ENCODE measurements at regions not wholly inside any gene's neighbourhood (a gene's known extent, or its start where the extent isn't known, plus 50 kb on each side); places are given as distances from the start of the nearest gene placed in this dataset.

GRCh38 chrX:522456-522855, 108.1 kb upstream of the SHOX start:
- Histone ChIP-seq H3K4me1 (no peaks in the 10 kb centered on the region), H2AFZ (no peak overlapping the region)
- no peak for TF ChIP-seq CTCF (IDR thresholded peaks at IDR 0.05)

GRCh38 chrX:525134-525533, 105.5 kb upstream of the SHOX start:
- Histone ChIP-seq H3K27ac (no peak overlapping the region), H3K4me1 (no peaks in the 10 kb centered on the region)

More at GRCh38 chrX:522456-522855, 108.1 kb upstream of the SHOX start:
- Histone ChIP-seq H3K36me3 (ENCODE audit: control insufficient read depth, insufficient read depth, low read length) (no peaks in the 10 kb centered on the region), H3K9me3 (ENCODE audit: control insufficient read depth, low read length) (no peaks in the 10 kb centered on the region), H3K27ac (no peak overlapping the region), H3K79me2 (no peaks in the 10 kb centered on the region), H3K4me3 (ENCODE audit: low read depth, low read length) (no peak overlapping the region), H3K9ac (no peak overlapping the region), H3K27me3 (ENCODE audit: control insufficient read depth, insufficient read depth, low read length) (no peaks in the 10 kb centered on the region), H3K4me2 (ENCODE audit: low read length) (no peak overlapping the region)

GRCh38 chrX:526295-527224, 104.0 kb upstream of the SHOX start:
- no peaks in the 10 kb centered on the region for H3K36me3 ChIP-seq (ENCODE audit: control insufficient read depth, insufficient read depth, low read length)
- no peaks in the 10 kb centered on the region for H3K4me1 ChIP-seq
- H3K27me3 ChIP-seq (ENCODE audit: control insufficient read depth, insufficient read depth, low read length) = no peaks in the 10 kb centered on the region
- no peak overlapping the region for H3K9ac ChIP-seq
- H3K79me2 ChIP-seq = no peaks in the 10 kb centered on the region
- H3K27ac ChIP-seq = no peak overlapping the region
- H3K4me3 ChIP-seq (ENCODE audit: low read depth, low read length) = no peak overlapping the region
- no peak for TF ChIP-seq CTCF (IDR thresholded peaks at IDR 0.05)
- H3K4me2 ChIP-seq (ENCODE audit: low read length) = no peak overlapping the region
- no peak overlapping the region for H2AFZ ChIP-seq
- no peaks in the 10 kb centered on the region for H3K9me3 ChIP-seq (ENCODE audit: control insufficient read depth, low read length)

More at GRCh38 chrX:525134-525533, 105.5 kb upstream of the SHOX start:
- no peaks in the 10 kb centered on the region for H3K36me3 ChIP-seq (ENCODE audit: control insufficient read depth, insufficient read depth, low read length)
- no peaks in the 10 kb centered on the region for H3K27me3 ChIP-seq (ENCODE audit: control insufficient read depth, insufficient read depth, low read length)
- no peaks in the 10 kb centered on the region for H3K9me3 ChIP-seq (ENCODE audit: control insufficient read depth, low read length)
- H3K9ac ChIP-seq = no peak overlapping the region
- no peak overlapping the region for H2AFZ ChIP-seq
- no peak overlapping the region for H3K4me3 ChIP-seq (ENCODE audit: low read depth, low read length)
- no peaks in the 10 kb centered on the region for H3K79me2 ChIP-seq
- no peak overlapping the region for H3K4me2 ChIP-seq (ENCODE audit: low read length)
- TF ChIP-seq CTCF (IDR thresholded peaks at IDR 0.05) = no peak

- no peaks in the 10 kb centered on the region for H3K4me1 ChIP-seq
- no peak overlapping the region for H3K9ac ChIP-seq
- TF ChIP-seq CTCF (IDR thresholded peaks at IDR 0.05) = no peak
- no peaks in the 10 kb centered on the region for H3K79me2 ChIP-seq
- no peaks in the 10 kb centered on the region for H3K27me3 ChIP-seq (ENCODE audit: control insufficient read depth, insufficient read depth, low read length)
- no peaks in the 10 kb centered on the region for H3K9me3 ChIP-seq (ENCODE audit: control insufficient read depth, low read length)
- H3K27ac ChIP-seq = no peak overlapping the region
- no peak overlapping the region for H2AFZ ChIP-seq
- H3K4me3 ChIP-seq (ENCODE audit: low read depth, low read length) = no peak overlapping the region
- no peaks in the 10 kb centered on the region for H3K36me3 ChIP-seq (ENCODE audit: control insufficient read depth, insufficient read depth, low read length)
- no peak overlapping the region for H3K4me2 ChIP-seq (ENCODE audit: low read length)
Observed at GRCh38 chrX:530726-531610, 99.6 kb upstream of the SHOX start.
